PC-9 (cell line): ENCODE measurements at regions not wholly inside any gene's neighbourhood (a gene's known extent, or its start where the extent isn't known, plus 50 kb on each side); places are given as distances from the start of the nearest gene placed in this dataset.

Source experiments
- BruUV-seq: library from RNA; stranded (reverse); fragments of 400-500 nt; replicated peaks from 2 replicates; lab custom pipeline; 2021; lab: Mats Ljungman, UMichigan
- CTCF ChIA-PET: fragments of 300-600 bp; sonication (Branson Sonifier 250); formaldehyde crosslinking; loops from one replicate; lab custom pipeline; 2022; ENCODE audit warnings: antibody characterized with exemption; lab: Charles Lee
- POLR2A ChIA-PET: fragments of 300-600 bp; sonication (Branson Sonifier 250); formaldehyde crosslinking; loops from one replicate; lab custom pipeline; 2022; ENCODE audit warnings: antibody characterized with exemption; ENCODE audit not compliant: unreplicated experiment; lab: Charles Lee
- DNase-seq, 2 experiments: peaks; one replicate each; pipeline versions ENCODE4 v3.0.0 to v3.0.0-alpha.2; 2015 to 2022; ENCODE audit warnings: mixed read lengths in 1 of 2
- H2AFZ ChIP-seq: fragments of 200-600 bp; sonication (generic); 2 replicates; pipeline ENCODE4 v1.8.1; 2017; ENCODE audit warnings: antibody characterized with exemption
- H3F3A ChIP-seq: fragments of 200-600 bp; sonication (generic); 2 replicates; pipeline ENCODE4 v1.8.1; 2017; ENCODE audit warnings: antibody characterized with exemption, mild to moderate bottlenecking, low read depth; ENCODE audit not compliant: insufficient read depth
- H3K27ac ChIP-seq: fragments of 200-600 bp; sonication (generic); 2 replicates; pipeline ENCODE4 v1.6.1; 2016; ENCODE audit warnings: mixed run types
- H3K27me3 ChIP-seq: fragments of 200-600 bp; sonication (generic); 2 replicates; pipeline ENCODE4 v1.6.1; 2016; ENCODE audit warnings: low read depth, mixed run types; ENCODE audit not compliant: insufficient read depth
- H3K36me3 ChIP-seq: fragments of 200-600 bp; sonication (generic); 2 replicates; pipeline ENCODE4 v1.6.1; 2016; ENCODE audit warnings: low read depth, mixed run types
- H3K4me1 ChIP-seq: fragments of 200-600 bp; sonication (generic); replicated peaks from 2 replicates; pipeline ENCODE4 v1.6.1; 2016; ENCODE audit warnings: mixed run types; ENCODE audit not compliant: insufficient read depth
- H3K4me2 ChIP-seq: fragments of 200-600 bp; sonication (generic); 2 replicates; pipeline ENCODE4 v1.6.1; 2017; ENCODE audit warnings: mixed run types
- H3K4me3 ChIP-seq: fragments of 200-600 bp; sonication (generic); 2 replicates; pipeline ENCODE4 v1.6.1; 2016; ENCODE audit warnings: mixed run types
- H3K79me2 ChIP-seq: fragments of 200-600 bp; sonication (generic); 2 replicates; pipeline ENCODE4 v1.6.1; 2017; ENCODE audit warnings: low read depth, mixed run types
- H3K9me2 ChIP-seq: fragments of 200-600 bp; sonication (generic); 2 replicates; pipeline ENCODE4 v1.8.1; 2017; ENCODE audit warnings: mild to moderate bottlenecking; ENCODE audit not compliant: insufficient read depth
- H3K9me3 ChIP-seq: fragments of 200-600 bp; sonication (generic); 2 replicates; pipeline ENCODE4 v1.8.1; 2016; ENCODE audit warnings: low read depth; ENCODE audit not compliant: insufficient read depth
- H4K20me1 ChIP-seq: fragments of 200-600 bp; sonication (generic); 2 replicates; pipeline ENCODE4 v1.8.1; 2017; ENCODE audit not compliant: insufficient read depth
- CTCF ChIP-seq: fragments of 200-600 bp; sonication (generic); conservative IDR thresholded peaks from 2 replicates; pipeline ENCODE4 v1.6.1; 2017; ENCODE audit warnings: mixed run types, antibody characterized with exemption, mild to moderate bottlenecking, moderate library complexity
- EZH2 ChIP-seq: fragments of 200-600 bp; sonication (generic); IDR thresholded peaks from 2 replicates; pipeline ENCODE4 v1.8.0; 2017; ENCODE audit warnings: antibody characterized with exemption, low read depth
- intact Hi-C: fragments of 100-400 bp; cut with micrococcal nuclease; formaldehyde crosslinking; loops from one replicate; pipeline ENCODE4 v1.10.0; 2022; ENCODE audit not compliant: unreplicated experiment

- H3K4me1 ChIP-seq: no peaks in the 10 kb centered on the region
- H3K36me3 ChIP-seq: no peaks in the 10 kb centered on the region
- H3K4me2 ChIP-seq: no peak overlapping the region
- H3F3A ChIP-seq: no peaks in the 10 kb centered on the region
- H3K4me3 ChIP-seq: no peak overlapping the region
- H3K79me2 ChIP-seq: no peaks in the 10 kb centered on the region
- H2AFZ ChIP-seq: no peak overlapping the region
- no peaks in the 10 kb centered on the region for H4K20me1 ChIP-seq
- no TSS peak for BruUV-seq
- H3K9me3 ChIP-seq: no peaks in the 10 kb centered on the region
- H3K27me3 ChIP-seq: no peaks in the 10 kb centered on the region; the same call in 1 of the 2 replicates
- no peak overlapping the region for H3K27ac ChIP-seq
- DNase-seq: no peak
- H3K9me2 ChIP-seq: no peaks in the 10 kb centered on the region
- no peak for TF ChIP-seq CTCF
- TF ChIP-seq EZH2: no peak
- CTCF ChIA-PET: no interaction called here
- POLR2A ChIA-PET: no interaction called here
- intact Hi-C loops: no loop called here
Observed at GRCh38 chr15:96997538-96997937, 667.0 kb downstream of the NR2F2 start.

DNA sequence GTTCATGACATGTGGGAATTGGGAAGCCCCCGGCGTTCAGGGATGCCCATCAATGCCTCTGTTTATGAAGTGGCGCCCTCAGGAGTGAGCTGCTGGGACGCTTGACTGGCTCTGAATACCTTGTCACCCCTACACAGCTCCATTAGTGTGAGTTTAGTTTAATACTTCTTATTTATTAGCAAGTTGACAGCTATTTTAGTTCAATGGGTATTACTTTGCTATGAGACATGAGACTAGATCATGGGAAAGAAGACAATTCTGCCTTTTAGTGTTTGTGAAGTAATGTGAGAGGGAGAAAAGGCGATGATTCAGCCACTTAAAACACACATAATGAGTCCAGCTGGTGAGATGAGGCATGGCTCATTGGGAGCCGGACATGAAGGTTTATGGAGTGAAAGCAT, 678.5 kb downstream of the NR2F2 start:
- Histone ChIP-seq H3K4me2 (no peak overlapping the region), H3K27ac (no peak overlapping the region), H3K4me1 (no peaks in the 10 kb centered on the region), H3K27me3 (no peaks in the 10 kb centered on the region), H3K9me2 (no peaks in the 10 kb centered on the region), H2AFZ (no peak overlapping the region), H3K36me3 (no peaks in the 10 kb centered on the region), H3K79me2 (no peaks in the 10 kb centered on the region), H4K20me1 (no peaks in the 10 kb centered on the region), H3K4me3 (no peak overlapping the region), H3K9me3 (no peaks in the 10 kb centered on the region), H3F3A (no peaks in the 10 kb centered on the region)
- POLR2A ChIA-PET: no interaction called here
- TF ChIP-seq CTCF (no peak), EZH2 (no peak)
- no peak for DNase-seq
- intact Hi-C loops: no loop called here
- CTCF ChIA-PET: no interaction called here
- no TSS peak for BruUV-seq

- no peaks in the 10 kb centered on the region for H3K79me2 ChIP-seq
- H3K36me3 ChIP-seq: no peaks in the 10 kb centered on the region
- no peak for TF ChIP-seq EZH2
- no peak for TF ChIP-seq CTCF
- H3K9me3 ChIP-seq: no peaks in the 10 kb centered on the region
- BruUV-seq: no TSS peak
- no peak overlapping the region for H3K4me3 ChIP-seq
- no peaks in the 10 kb centered on the region for H3K4me1 ChIP-seq
- no peak overlapping the region for H3K27ac ChIP-seq
- no peaks in the 10 kb centered on the region for H3F3A ChIP-seq
- CTCF ChIA-PET: no interaction called here
- no peaks in the 10 kb centered on the region for H4K20me1 ChIP-seq
- no peak for DNase-seq
- intact Hi-C loops: no loop called here
- POLR2A ChIA-PET: no interaction called here
- no peak overlapping the region for H3K4me2 ChIP-seq
- H3K9me2 ChIP-seq: no peaks in the 10 kb centered on the region; the same call in 1 of the 2 replicates
- no peak overlapping the region for H2AFZ ChIP-seq
- no peaks in the 10 kb centered on the region for H3K27me3 ChIP-seq
Observed at GRCh38 chr15:97012986-97013385, 682.5 kb downstream of the NR2F2 start.
